ENCODE measurements at regions not wholly inside any gene's neighbourhood (a gene's known extent, or its start where the extent isn't known, plus 50 kb on each side); places are given as distances from the start of the nearest gene placed in this dataset.

DNA sequence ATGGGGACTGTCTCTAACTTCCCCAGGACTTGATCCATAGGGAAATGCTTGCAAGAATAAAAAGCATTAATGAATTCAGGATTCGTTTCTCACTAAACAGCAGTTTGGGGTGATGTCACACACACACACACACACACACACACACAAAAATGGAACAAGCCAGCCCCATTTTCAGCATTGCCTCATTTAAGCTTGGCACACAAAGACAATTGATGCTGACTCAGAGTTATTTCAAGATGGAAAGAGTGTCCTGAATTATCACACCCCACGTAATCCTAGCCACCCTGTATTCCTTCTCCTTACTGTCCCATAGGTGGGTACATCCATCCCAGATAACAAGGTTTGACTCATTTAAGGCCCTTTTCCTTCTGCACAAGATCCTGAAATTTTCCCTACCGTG is 345.1 kb upstream of the HS3ST1 start:
- Histone ChIP-seq H3K9me3 (no peaks in the 10 kb centered on the region), H3K4me3 (no peak overlapping the region), H3K36me3 (no peaks in the 10 kb centered on the region), H3K27ac (no peak overlapping the region), H3K27me3 (no peaks in the 10 kb centered on the region), H3K4me1 (peaks cover 0 to 13% (median 5%) of the 10 kb centered on the region in 4 donors)
- TF ChIP-seq, protein P1, sequence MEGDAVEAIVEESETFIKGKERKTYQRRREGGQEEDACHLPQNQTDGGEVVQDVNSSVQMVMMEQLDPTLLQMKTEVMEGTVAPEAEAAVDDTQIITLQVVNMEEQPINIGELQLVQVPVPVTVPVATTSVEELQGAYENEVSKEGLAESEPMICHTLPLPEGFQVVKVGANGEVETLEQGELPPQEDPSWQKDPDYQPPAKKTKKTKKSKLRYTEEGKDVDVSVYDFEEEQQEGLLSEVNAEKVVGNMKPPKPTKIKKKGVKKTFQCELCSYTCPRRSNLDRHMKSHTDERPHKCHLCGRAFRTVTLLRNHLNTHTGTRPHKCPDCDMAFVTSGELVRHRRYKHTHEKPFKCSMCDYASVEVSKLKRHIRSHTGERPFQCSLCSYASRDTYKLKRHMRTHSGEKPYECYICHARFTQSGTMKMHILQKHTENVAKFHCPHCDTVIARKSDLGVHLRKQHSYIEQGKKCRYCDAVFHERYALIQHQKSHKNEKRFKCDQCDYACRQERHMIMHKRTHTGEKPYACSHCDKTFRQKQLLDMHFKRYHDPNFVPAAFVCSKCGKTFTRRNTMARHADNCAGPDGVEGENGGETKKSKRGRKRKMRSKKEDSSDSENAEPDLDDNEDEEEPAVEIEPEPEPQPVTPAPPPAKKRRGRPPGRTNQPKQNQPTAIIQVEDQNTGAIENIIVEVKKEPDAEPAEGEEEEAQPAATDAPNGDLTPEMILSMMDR (IDR thresholded peaks at IDR 0.05), result no peak
- no peak for TF ChIP-seq POLR2AphosphoS5 (IDR thresholded peaks at IDR 0.05)
- TF ChIP-seq EP300 (IDR thresholded peaks at IDR 0.05), result no peak
- no peak for TF ChIP-seq POLR2A (IDR thresholded peaks at IDR 0.05)
- WGBS, 2 donors, result 89 to 94% methylated on average over 3 of the region's 3 CpGs
- DNase-seq, result no peak
- intact Hi-C loops (cut with DNase I), result no loop called here

DNA sequence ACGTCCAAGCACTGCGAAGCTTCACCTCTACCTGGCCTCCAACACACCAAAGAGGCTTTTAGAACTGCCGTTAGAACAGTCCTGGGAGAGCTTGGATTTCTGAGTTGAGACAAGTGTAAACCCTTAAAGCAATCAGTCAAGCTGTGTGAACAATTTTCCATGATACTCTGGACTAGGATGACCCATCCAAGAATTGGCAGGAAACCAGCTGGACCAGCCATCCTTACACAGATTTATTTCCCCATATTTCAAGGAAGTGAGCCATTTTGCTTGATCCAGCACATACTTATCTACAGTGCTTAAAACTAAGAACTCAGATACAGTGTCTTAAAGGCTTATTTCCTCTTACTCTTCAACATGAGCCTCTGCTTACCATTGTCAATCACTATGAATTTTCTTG is 340.7 kb upstream of the HS3ST1 start:
- H3K27ac ChIP-seq, result no peak overlapping the region
- no peaks in the 10 kb centered on the region for H3K27me3 ChIP-seq
- DNase-seq, result no peak
- intact Hi-C loops (cut with DNase I), result loop anchor here (5.0 kb wide), 1 partner anchor 863 kb away; no protein-coding TSS in a partner anchor
- H3K4me1 ChIP-seq, result peaks cover 0 to 13% (median 5%) of the 10 kb centered on the region in 4 donors
- TF ChIP-seq POLR2AphosphoS5 (IDR thresholded peaks at IDR 0.05), result peak in 1 of 4 donors; percentile 45
- TF ChIP-seq, protein P1 (IDR thresholded peaks at IDR 0.05), result no peak
- no peak for TF ChIP-seq POLR2A (IDR thresholded peaks at IDR 0.05)
- 89 to 91% methylated on average over 3 of the region's 3 CpGs for WGBS, 2 donors
- H3K4me3 ChIP-seq, result no peak overlapping the region
- no peaks in the 10 kb centered on the region for H3K9me3 ChIP-seq
- no peaks in the 10 kb centered on the region for H3K36me3 ChIP-seq

DNA sequence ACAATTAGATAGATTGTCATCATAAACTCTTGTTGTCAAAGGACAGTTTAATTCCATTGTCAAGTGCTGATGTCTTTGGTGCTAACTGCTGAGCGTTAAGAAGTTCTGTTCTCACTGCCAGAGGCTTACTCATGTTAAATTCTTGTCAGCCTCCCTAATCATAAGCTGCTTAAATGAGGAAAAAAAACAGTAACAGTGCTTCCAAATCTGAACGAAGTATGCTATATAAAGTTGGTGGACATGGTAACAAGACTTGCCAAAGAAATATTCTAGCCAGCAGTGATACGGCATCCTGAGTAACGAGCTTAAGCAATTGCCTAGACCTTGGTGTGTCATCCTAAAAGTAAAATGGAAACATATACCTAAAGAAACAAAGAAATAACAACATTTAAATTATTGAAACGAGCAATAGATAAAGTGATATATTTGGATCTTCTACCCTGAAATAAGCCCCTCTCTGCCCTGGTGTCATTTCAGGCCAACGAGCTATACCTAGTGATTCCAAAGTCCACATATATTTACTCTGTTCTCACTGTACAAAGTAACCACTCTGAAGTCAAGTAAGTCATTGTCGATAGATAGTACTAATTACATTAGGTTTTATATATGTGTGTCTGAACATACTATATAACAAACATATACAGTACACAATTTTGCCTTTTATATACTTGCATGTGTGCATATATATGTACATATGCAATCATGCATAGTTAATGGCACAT is 339.7 kb upstream of the HS3ST1 start:
- 45 to 68% methylated on average over 7 of the region's 7 CpGs for WGBS, 2 donors
- TF ChIP-seq EP300 (IDR thresholded peaks at IDR 0.05), result no peak
- TF ChIP-seq, protein P1 (IDR thresholded peaks at IDR 0.05), result no peak
- TF ChIP-seq POLR2AphosphoS5 (IDR thresholded peaks at IDR 0.05), result no peak
- no peak for TF ChIP-seq POLR2A (IDR thresholded peaks at IDR 0.05)

DNA sequence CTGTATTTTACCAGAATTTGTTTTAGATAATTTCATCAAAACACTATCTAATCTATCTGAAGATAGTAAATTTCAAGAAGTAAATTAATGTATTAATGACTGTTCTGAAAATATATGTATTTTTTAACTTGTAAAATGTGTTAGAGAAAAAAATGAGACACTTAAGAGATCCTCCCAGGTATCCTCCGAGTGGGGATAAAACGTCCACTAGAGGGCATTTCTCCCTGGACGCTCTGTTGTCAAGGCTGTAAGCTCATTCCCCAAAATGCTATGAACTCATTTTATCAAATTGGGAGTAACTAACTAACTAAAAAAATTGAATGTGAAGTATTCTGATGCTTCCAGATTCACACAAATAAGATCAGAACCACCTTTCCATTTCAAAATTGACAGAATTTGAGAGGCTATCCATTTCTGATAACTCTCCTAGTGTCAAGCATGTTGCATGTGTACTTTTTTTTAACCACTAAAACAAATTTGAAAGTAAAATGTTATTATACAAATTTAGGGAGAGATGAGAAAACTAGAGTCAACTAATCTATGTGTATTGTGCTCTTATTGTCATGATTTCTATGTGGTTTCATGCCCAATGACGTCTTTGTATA is 337.3 kb upstream of the HS3ST1 start:
- TF ChIP-seq, protein P1 (IDR thresholded peaks at IDR 0.05), result peak in 2 of 4 experiments; percentile 38 to 58
- no peak for TF ChIP-seq EP300 (IDR thresholded peaks at IDR 0.05)
- intact Hi-C loops (cut with DNase I), result loop anchor here (5.0 kb wide), 1 partner anchor 866 kb away; no protein-coding TSS in a partner anchor
- DNase-seq, result no peak
- no peak overlapping the region for H3K4me3 ChIP-seq
- H3K4me1 ChIP-seq, result peaks cover 0 to 13% (median 5%) of the 10 kb centered on the region in 4 donors
- H3K9me3 ChIP-seq, result no peaks in the 10 kb centered on the region
- H3K27ac ChIP-seq, result no peak overlapping the region
- no peaks in the 10 kb centered on the region for H3K27me3 ChIP-seq
- 26 to 32% methylated on average over 4 of the region's 4 CpGs for WGBS, 2 donors
- no peaks in the 10 kb centered on the region for H3K36me3 ChIP-seq

More for the DNA sequence above, 339.7 kb upstream of the HS3ST1 start:
- Histone ChIP-seq H3K4me3 (no peak overlapping the region), H3K36me3 (no peaks in the 10 kb centered on the region), H3K27ac (no peak overlapping the region), H3K4me1 (peaks cover 0 to 13% (median 5%) of the 10 kb centered on the region in 4 donors), H3K27me3 (no peaks in the 10 kb centered on the region), H3K9me3 (no peaks in the 10 kb centered on the region)
- DNase-seq, result no peak
- intact Hi-C loops (cut with DNase I), result loop anchor here (5.0 kb wide), 1 partner anchor 864 kb away; no protein-coding TSS in a partner anchor

Measured in sigmoid colon (tissue), 6 donors.